ENCODE measurements at regions not wholly inside any gene's neighbourhood (a gene's known extent, or its start where the extent isn't known, plus 50 kb on each side); places are given as distances from the start of the nearest gene placed in this dataset.

- TF ChIP-seq ZNF23 (tag by site-specific recombination; IDR thresholded peaks at IDR 0.05; ENCODE audit: borderline replicate concordance) = no peak
- TF ChIP-seq SETDB1 (IDR thresholded peaks at IDR 0.05; ENCODE audit: insufficient read length, low read length) = no peak
- TF ChIP-seq CTCF (tag by site-specific recombination; IDR thresholded peaks at IDR 0.05) = no peak
- no peak for TF ChIP-seq ZNF670 (tag by site-specific recombination; IDR thresholded peaks at IDR 0.05; ENCODE audit: low read depth)
Observed at GRCh38 chr2:18276583-18277075, 283.8 kb downstream of the RDH14 start.

Measured in HEK293 (cell line).